ENCODE measurements at regions not wholly inside any gene's neighbourhood (a gene's known extent, or its start where the extent isn't known, plus 50 kb on each side); places are given as distances from the start of the nearest gene placed in this dataset.

DNA sequence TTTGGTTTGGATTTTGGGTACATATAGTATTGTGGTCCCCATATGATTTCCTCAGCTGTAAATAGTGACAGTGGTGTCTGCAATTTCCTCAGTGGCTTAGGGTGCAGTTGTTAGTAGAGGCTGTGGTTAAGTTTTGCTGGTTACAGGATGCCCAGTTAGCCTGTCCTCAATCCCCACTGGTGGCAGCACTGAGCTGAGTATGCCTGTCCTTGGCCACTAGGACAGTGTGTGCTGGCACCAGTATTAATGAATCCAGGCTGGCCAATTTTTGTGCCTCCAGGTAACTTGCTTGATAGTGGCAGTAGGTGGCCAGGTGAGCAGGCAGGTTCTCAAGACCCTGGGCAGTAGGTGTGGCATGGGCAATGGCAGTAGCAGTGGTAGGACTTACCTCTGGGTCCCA lies 973.1 kb downstream of the TMEM182 start:
- TF ChIP-seq CTCF (IDR thresholded peaks at IDR 0.05; ENCODE audit: insufficient read depth, low read length, poor library complexity, severe bottlenecking), result no peak
- TF ChIP-seq EZH2phosphoT487 (conservative IDR thresholded peaks at IDR 0.05; ENCODE audit: low read length), result no peak
